ENCODE measurements at regions not wholly inside any gene's neighbourhood (a gene's known extent, or its start where the extent isn't known, plus 50 kb on each side); places are given as distances from the start of the nearest gene placed in this dataset.

GRCh38 chr6:44049989-44050871 lies 77.0 kb downstream of the MRPL14 start:
- Histone ChIP-seq H3K4me2 (ENCODE audit: low read depth, low read length, poor library complexity, severe bottlenecking) (no peak overlapping the region), H3K9ac (ENCODE audit: low read length) (no peak overlapping the region), H3K9me3 (ENCODE audit: insufficient read depth, low read length) (no peaks in the 10 kb centered on the region), H3K4me3 (ENCODE audit: insufficient read depth, low read length, poor library complexity, severe bottlenecking) (no peak overlapping the region), H3K27me3 (ENCODE audit: low read length) (no peaks in the 10 kb centered on the region), H3K9me2 (replicated peaks; ENCODE audit: insufficient read depth, low read length) (no peaks in the 10 kb centered on the region), H3K36me3 (ENCODE audit: low read length) (no peaks in the 10 kb centered on the region), H3K79me2 (ENCODE audit: insufficient read depth, low read length) (no peaks in the 10 kb centered on the region), H4K20me1 (ENCODE audit: low read depth, low read length) (no peaks in the 10 kb centered on the region), H3F3A (ENCODE audit: insufficient read depth) (no peaks in the 10 kb centered on the region), H2AFZ (ENCODE audit: low read depth, low read length, severe bottlenecking) (no peak overlapping the region), H3K27ac (ENCODE audit: low read depth, low read length) (no peak overlapping the region)
- no peak for TF ChIP-seq EZH2phosphoT487 (conservative IDR thresholded peaks at IDR 0.05; ENCODE audit: low read length)
- TF ChIP-seq, protein P1, sequence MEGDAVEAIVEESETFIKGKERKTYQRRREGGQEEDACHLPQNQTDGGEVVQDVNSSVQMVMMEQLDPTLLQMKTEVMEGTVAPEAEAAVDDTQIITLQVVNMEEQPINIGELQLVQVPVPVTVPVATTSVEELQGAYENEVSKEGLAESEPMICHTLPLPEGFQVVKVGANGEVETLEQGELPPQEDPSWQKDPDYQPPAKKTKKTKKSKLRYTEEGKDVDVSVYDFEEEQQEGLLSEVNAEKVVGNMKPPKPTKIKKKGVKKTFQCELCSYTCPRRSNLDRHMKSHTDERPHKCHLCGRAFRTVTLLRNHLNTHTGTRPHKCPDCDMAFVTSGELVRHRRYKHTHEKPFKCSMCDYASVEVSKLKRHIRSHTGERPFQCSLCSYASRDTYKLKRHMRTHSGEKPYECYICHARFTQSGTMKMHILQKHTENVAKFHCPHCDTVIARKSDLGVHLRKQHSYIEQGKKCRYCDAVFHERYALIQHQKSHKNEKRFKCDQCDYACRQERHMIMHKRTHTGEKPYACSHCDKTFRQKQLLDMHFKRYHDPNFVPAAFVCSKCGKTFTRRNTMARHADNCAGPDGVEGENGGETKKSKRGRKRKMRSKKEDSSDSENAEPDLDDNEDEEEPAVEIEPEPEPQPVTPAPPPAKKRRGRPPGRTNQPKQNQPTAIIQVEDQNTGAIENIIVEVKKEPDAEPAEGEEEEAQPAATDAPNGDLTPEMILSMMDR (IDR thresholded peaks at IDR 0.05; ENCODE audit: insufficient read depth, low read length, poor library complexity, severe bottlenecking): no peak

DNA sequence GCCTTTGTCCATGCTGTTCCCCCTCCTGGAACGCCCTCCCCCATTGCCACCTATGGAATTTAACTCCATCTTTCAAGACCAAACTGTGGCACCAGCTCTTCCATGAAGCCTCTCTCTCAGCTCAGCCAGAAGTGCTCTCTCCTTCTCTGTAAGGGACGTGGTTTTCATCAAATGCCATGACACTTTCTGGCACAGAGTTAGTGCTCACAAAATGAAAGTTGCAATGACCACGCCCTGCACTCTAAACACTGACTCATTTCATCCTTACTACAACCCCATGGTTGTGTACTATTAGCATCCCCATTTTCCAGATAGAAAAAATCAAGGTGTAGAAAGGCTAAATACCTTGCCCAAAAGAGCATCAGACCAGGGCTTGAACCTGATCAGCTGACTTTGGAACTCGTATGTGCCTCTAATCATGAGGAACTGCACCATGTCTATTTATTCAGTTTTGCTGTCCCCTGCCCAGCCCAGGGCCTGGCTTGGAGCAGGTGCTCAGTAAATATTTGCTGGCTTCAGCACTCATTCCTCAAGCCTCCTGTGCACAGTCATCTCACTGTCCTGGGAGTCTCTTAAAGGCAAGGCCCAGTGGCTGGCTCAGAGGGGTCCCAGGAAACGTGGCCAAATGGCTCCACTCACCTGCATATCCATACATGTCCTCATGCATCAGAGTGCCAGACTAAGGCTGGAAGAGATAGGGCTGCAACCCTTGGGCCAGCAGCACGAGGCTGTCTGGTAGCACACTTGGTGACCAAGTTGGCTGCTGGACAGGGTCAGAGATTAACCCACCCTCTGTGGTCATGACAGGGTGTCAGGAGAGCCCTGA lies 77.9 kb downstream of the MRPL14 start:
- Histone ChIP-seq H3K27me3 (ENCODE audit: low read length) (no peaks in the 10 kb centered on the region), H3K79me2 (ENCODE audit: insufficient read depth, low read length) (no peaks in the 10 kb centered on the region), H4K20me1 (ENCODE audit: low read depth, low read length) (no peaks in the 10 kb centered on the region), H2AFZ (ENCODE audit: low read depth, low read length, severe bottlenecking) (no peak overlapping the region), H3K9me3 (ENCODE audit: insufficient read depth, low read length) (no peaks in the 10 kb centered on the region; the same call in 1 of the 2 replicates), H3K27ac (ENCODE audit: low read depth, low read length) (no peak overlapping the region), H3K36me3 (ENCODE audit: low read length) (no peaks in the 10 kb centered on the region), H3K4me3 (ENCODE audit: insufficient read depth, low read length, poor library complexity, severe bottlenecking) (no peak overlapping the region), H3K4me2 (ENCODE audit: low read depth, low read length, poor library complexity, severe bottlenecking) (no peak overlapping the region), H3F3A (ENCODE audit: insufficient read depth) (no peaks in the 10 kb centered on the region), H3K9me2 (replicated peaks; ENCODE audit: insufficient read depth, low read length) (no peaks in the 10 kb centered on the region), H3K9ac (ENCODE audit: low read length) (no peak overlapping the region)
- TF ChIP-seq, protein P1 (IDR thresholded peaks at IDR 0.05; ENCODE audit: insufficient read depth, low read length, poor library complexity, severe bottlenecking): no peak
- no peak for TF ChIP-seq EZH2phosphoT487 (conservative IDR thresholded peaks at IDR 0.05; ENCODE audit: low read length)

GRCh38 chr6:44048277-44048676 lies 79.0 kb downstream of the MRPL14 start:
- Histone ChIP-seq H3F3A (ENCODE audit: insufficient read depth) (no peaks in the 10 kb centered on the region), H3K9ac (ENCODE audit: low read length) (no peak overlapping the region), H2AFZ (ENCODE audit: low read depth, low read length, severe bottlenecking) (no peak overlapping the region)

More at GRCh38 chr6:44048277-44048676, 79.0 kb downstream of the MRPL14 start:
- no peaks in the 10 kb centered on the region for H3K9me2 ChIP-seq (replicated peaks; ENCODE audit: insufficient read depth, low read length)
- no peaks in the 10 kb centered on the region for H3K27me3 ChIP-seq (ENCODE audit: low read length)
- H3K4me3 ChIP-seq (ENCODE audit: insufficient read depth, low read length, poor library complexity, severe bottlenecking): no peak overlapping the region
- no peaks in the 10 kb centered on the region for H4K20me1 ChIP-seq (ENCODE audit: low read depth, low read length)
- H3K27ac ChIP-seq (ENCODE audit: low read depth, low read length): no peak overlapping the region
- H3K9me3 ChIP-seq (ENCODE audit: insufficient read depth, low read length): no peaks in the 10 kb centered on the region; the same call in 1 of the 2 replicates
- no peak overlapping the region for H3K4me2 ChIP-seq (ENCODE audit: low read depth, low read length, poor library complexity, severe bottlenecking)
- no peaks in the 10 kb centered on the region for H3K36me3 ChIP-seq (ENCODE audit: low read length)
- TF ChIP-seq EZH2phosphoT487 (conservative IDR thresholded peaks at IDR 0.05; ENCODE audit: low read length): no peak
- TF ChIP-seq, protein P1 (IDR thresholded peaks at IDR 0.05; ENCODE audit: insufficient read depth, low read length, poor library complexity, severe bottlenecking): no peak
- no peaks in the 10 kb centered on the region for H3K79me2 ChIP-seq (ENCODE audit: insufficient read depth, low read length)

All from SU-DHL-6 (cell line).